Germinal center (tissue), 1 donor: ENCODE measurements at regions not wholly inside any gene's neighbourhood (a gene's known extent, or its start where the extent isn't known, plus 50 kb on each side); places are given as distances from the start of the nearest gene placed in this dataset.
"Not testable (repeated sequence)": the region's sequence is repeated elsewhere in the genome, so short reads cannot be mapped to it uniquely, and the experiment has no call there.

Source experiments
- DNase-seq: peaks from one replicate; pipeline ENCODE4 v3.0.0; 2012; ENCODE audit warnings: mixed read lengths, low spot score

GRCh38 chr4:137956256-137956655 is 285.9 kb downstream of the SLC7A11 start:
- DNase-seq: no peak

GRCh38 chr4:137955595-137955994 is 286.6 kb downstream of the SLC7A11 start:
- DNase-seq: no peak

- no peak for DNase-seq
Measured at GRCh38 chr4:137952116-137952515, 290.0 kb downstream of the SLC7A11 start.

GRCh38 chr4:137950286-137950685 is 291.9 kb downstream of the SLC7A11 start:
- no peak for DNase-seq

- DNase-seq: no peak
Measured at GRCh38 chr4:137949746-137950145, 292.4 kb downstream of the SLC7A11 start.

- DNase-seq: no peak
Measured at GRCh38 chr4:137946453-137947174, 295.5 kb downstream of the SLC7A11 start.

- not testable (repeated sequence) for DNase-seq
Measured at GRCh38 chr4:137942815-137943214, 299.3 kb downstream of the SLC7A11 start.

- DNase-seq: not testable (repeated sequence)
Measured at GRCh38 chr4:137942015-137942515, 300.1 kb downstream of the SLC7A11 start.

- DNase-seq: no peak
Measured at GRCh38 chr4:137934911-137935310, 307.2 kb downstream of the SLC7A11 start.

- DNase-seq: no peak
Measured at GRCh38 chr4:137934046-137934445, 308.1 kb downstream of the SLC7A11 start.

- no peak for DNase-seq
Measured at GRCh38 chr4:137927972-137928371, 314.2 kb downstream of the SLC7A11 start.

GRCh38 chr4:137923494-137923893 is 318.7 kb downstream of the SLC7A11 start:
- no peak for DNase-seq

GRCh38 chr4:137922721-137923120 is 319.4 kb downstream of the SLC7A11 start:
- DNase-seq: no peak

GRCh38 chr4:137909529-137910309 is 332.4 kb downstream of the SLC7A11 start:
- no peak for DNase-seq

- DNase-seq: no peak
Measured at GRCh38 chr4:137905930-137906329, 336.2 kb downstream of the SLC7A11 start.

- no peak for DNase-seq
Measured at GRCh38 chr4:137901114-137901513, 341.0 kb downstream of the SLC7A11 start.

GRCh38 chr4:137896221-137896737 is 345.9 kb downstream of the SLC7A11 start:
- DNase-seq: no peak

- DNase-seq: not testable (repeated sequence)
Measured at GRCh38 chr4:137895515-137895914, 346.6 kb downstream of the SLC7A11 start.

GRCh38 chr4:137892134-137892533 is 350.0 kb downstream of the SLC7A11 start:
- no peak for DNase-seq

GRCh38 chr4:137890812-137891211 is 351.3 kb downstream of the SLC7A11 start:
- DNase-seq: no peak

GRCh38 chr4:137881641-137882040 is 349.3 kb upstream of the PCDH18 start:
- DNase-seq: no peak

GRCh38 chr4:137868067-137868466 is 335.8 kb upstream of the PCDH18 start:
- not testable (repeated sequence) for DNase-seq

- DNase-seq: no peak
Measured at GRCh38 chr4:137866671-137867070, 334.4 kb upstream of the PCDH18 start.
